Neural progenitor cell (in vitro differentiated cells): ENCODE measurements at regions not wholly inside any gene's neighbourhood (a gene's known extent, or its start where the extent isn't known, plus 50 kb on each side); places are given as distances from the start of the nearest gene placed in this dataset.

Experiments used
- EZH2 ChIP-seq: fragments of 200-600 bp; sonication (generic); IDR thresholded peaks from 2 replicates; pipeline ENCODE4 v1.6.1; 2017; ENCODE audit warnings: antibody characterized with exemption, mild to moderate bottlenecking, moderate library complexity
- TF ChIP-seq, protein P1 (sequence below): fragments of 200-600 bp; sonication (generic); IDR thresholded peaks from 2 replicates; pipeline ENCODE4 v1.5.1; 2017; ENCODE audit warnings: antibody characterized with exemption, mild to moderate bottlenecking

GRCh38 chr13:50187352-50188029 lies 172.2 kb downstream of the KCNRG start:
- TF ChIP-seq, protein P1, sequence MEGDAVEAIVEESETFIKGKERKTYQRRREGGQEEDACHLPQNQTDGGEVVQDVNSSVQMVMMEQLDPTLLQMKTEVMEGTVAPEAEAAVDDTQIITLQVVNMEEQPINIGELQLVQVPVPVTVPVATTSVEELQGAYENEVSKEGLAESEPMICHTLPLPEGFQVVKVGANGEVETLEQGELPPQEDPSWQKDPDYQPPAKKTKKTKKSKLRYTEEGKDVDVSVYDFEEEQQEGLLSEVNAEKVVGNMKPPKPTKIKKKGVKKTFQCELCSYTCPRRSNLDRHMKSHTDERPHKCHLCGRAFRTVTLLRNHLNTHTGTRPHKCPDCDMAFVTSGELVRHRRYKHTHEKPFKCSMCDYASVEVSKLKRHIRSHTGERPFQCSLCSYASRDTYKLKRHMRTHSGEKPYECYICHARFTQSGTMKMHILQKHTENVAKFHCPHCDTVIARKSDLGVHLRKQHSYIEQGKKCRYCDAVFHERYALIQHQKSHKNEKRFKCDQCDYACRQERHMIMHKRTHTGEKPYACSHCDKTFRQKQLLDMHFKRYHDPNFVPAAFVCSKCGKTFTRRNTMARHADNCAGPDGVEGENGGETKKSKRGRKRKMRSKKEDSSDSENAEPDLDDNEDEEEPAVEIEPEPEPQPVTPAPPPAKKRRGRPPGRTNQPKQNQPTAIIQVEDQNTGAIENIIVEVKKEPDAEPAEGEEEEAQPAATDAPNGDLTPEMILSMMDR: no peak
- TF ChIP-seq EZH2: no peak
